LHCN-M2 (cell line): ENCODE measurements at regions not wholly inside any gene's neighbourhood (a gene's known extent, or its start where the extent isn't known, plus 50 kb on each side); places are given as distances from the start of the nearest gene placed in this dataset.

Experiments
- DNase-seq: peaks from one replicate; pipeline ENCODE4 v3.0.0-alpha.2; 2012; ENCODE audit warnings: low read depth

DNA sequence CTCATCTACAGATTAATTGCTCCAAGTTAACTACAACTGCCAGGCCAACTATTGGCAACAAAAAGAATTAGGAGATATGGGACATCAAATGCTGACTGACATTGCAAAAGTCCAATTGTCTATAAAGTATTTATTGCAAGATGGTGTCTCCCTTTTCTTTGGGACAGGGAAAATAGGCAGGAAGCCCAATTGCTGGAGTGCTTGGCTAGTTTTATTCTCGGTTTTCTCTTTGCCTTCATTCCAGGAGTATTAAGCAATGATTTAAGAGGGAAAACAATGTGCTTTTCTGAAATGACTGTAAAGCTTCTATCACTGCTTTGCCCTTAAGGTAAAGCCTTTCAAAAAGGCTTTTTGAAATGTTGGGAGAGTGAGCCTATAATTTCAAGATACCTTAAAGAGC, 62.8 kb upstream of the DIAPH2 start:
- no peak for DNase-seq
